HepG2 (cell line): ENCODE measurements at regions not wholly inside any gene's neighbourhood (a gene's known extent, or its start where the extent isn't known, plus 50 kb on each side); places are given as distances from the start of the nearest gene placed in this dataset.

Source experiments
- ARID2 ChIP-seq: sonication (generic); formaldehyde crosslinking; IDR thresholded peaks from 2 replicates; pipeline ENCODE4 v1.8.1; 2022; ENCODE audit warnings: mild to moderate bottlenecking, missing genetic modification reagents, borderline replicate concordance
- ARNTL ChIP-seq: sonication (generic); formaldehyde crosslinking; IDR thresholded peaks from 2 replicates; pipeline ENCODE4 v1.4.0; 2020; ENCODE audit warnings: mild to moderate bottlenecking, missing genetic modification reagents
- CAMTA2 ChIP-seq: sonication (generic); formaldehyde crosslinking; IDR thresholded peaks from 2 replicates; pipeline ENCODE4 v1.4.0; 2020; ENCODE audit warnings: mild to moderate bottlenecking, missing genetic modification reagents, borderline replicate concordance
- CHCHD3 ChIP-seq: sonication (generic); formaldehyde crosslinking; IDR thresholded peaks from 2 replicates; pipeline ENCODE4 v1.8.0; 2022; ENCODE audit warnings: mild to moderate bottlenecking, missing genetic modification reagents, moderate library complexity
- ETV5 ChIP-seq: IDR thresholded peaks from 2 replicates; pipeline ENCODE4 v1.6.1; 2018; ENCODE audit warnings: missing biosample characterization, missing genetic modification reagents, inconsistent platforms, borderline replicate concordance
- FIP1L1 ChIP-seq: fragments of 200-400 bp; formaldehyde crosslinking; IDR thresholded peaks from 2 replicates; pipeline ENCODE4 v1.6.1; 2018; ENCODE audit warnings: low read depth, mild to moderate bottlenecking, low read length, moderate library complexity, borderline replicate concordance; ENCODE audit not compliant: insufficient read depth
- FOXM1 ChIP-seq: sonication (generic); formaldehyde crosslinking; IDR thresholded peaks from 2 replicates; pipeline ENCODE4 v1.5.0; 2020; ENCODE audit warnings: missing genetic modification reagents
- PHF21A ChIP-seq: sonication (generic); formaldehyde crosslinking; IDR thresholded peaks from 2 replicates; pipeline ENCODE4 v1.5.0; 2020; ENCODE audit warnings: mild to moderate bottlenecking, missing genetic modification reagents
- PITX1 ChIP-seq: sonication (generic); formaldehyde crosslinking; IDR thresholded peaks from 2 replicates; pipeline ENCODE4 v1.5.1; 2020; ENCODE audit warnings: mild to moderate bottlenecking, missing genetic modification reagents
- REPIN1 ChIP-seq: sonication (generic); formaldehyde crosslinking; IDR thresholded peaks from 2 replicates; pipeline ENCODE4 v1.8.0; 2022; ENCODE audit warnings: missing genetic modification reagents, low read depth, mild to moderate bottlenecking, borderline replicate concordance
- ZKSCAN8 ChIP-seq: IDR thresholded peaks from 2 replicates; pipeline ENCODE4 v1.6.1; 2016; ENCODE audit warnings: borderline replicate concordance, missing genetic modification reagents, missing compliant biosample characterization
- ZMYM4 ChIP-seq: sonication (generic); formaldehyde crosslinking; IDR thresholded peaks from 2 replicates; pipeline ENCODE4 v1.8.1; 2023; ENCODE audit warnings: mild to moderate bottlenecking, missing genetic modification reagents
- ZNF136 ChIP-seq: sonication (generic); formaldehyde crosslinking; IDR thresholded peaks from 2 replicates; pipeline ENCODE4 v1.8.1; 2022; ENCODE audit warnings: low read depth, mild to moderate bottlenecking, moderate library complexity, missing genetic modification reagents
- ZNF224 ChIP-seq: sonication (generic); formaldehyde crosslinking; IDR thresholded peaks from 2 replicates; pipeline ENCODE4 v1.5.0; 2020; ENCODE audit warnings: mild to moderate bottlenecking, missing genetic modification reagents
- ZNF282 ChIP-seq: fragments of 450-650 bp; IDR thresholded peaks from 2 replicates; pipeline ENCODE4 v1.6.1; 2018; ENCODE audit not compliant: partially characterized antibody
- ZNF350 ChIP-seq: sonication (generic); formaldehyde crosslinking; IDR thresholded peaks from 2 replicates; pipeline ENCODE4 v1.4.0; 2020; ENCODE audit warnings: mild to moderate bottlenecking, low read depth, missing genetic modification reagents, borderline replicate concordance
- ZNF546 ChIP-seq: sonication (generic); formaldehyde crosslinking; conservative IDR thresholded peaks from 2 replicates; pipeline ENCODE4 v1.8.1; 2023; ENCODE audit warnings: mild to moderate bottlenecking, missing genetic modification reagents
- ZNF788 ChIP-seq: sonication (generic); formaldehyde crosslinking; IDR thresholded peaks from 2 replicates; pipeline ENCODE4 v1.5.0; 2020; ENCODE audit warnings: mild to moderate bottlenecking, missing genetic modification reagents, borderline replicate concordance
- TF ChIP-seq, protein P1 (sequence below): sonication (generic); formaldehyde crosslinking; IDR thresholded peaks from 2 replicates; pipeline ENCODE4 v1.4.0; 2020; ENCODE audit warnings: missing genetic modification reagents
- TF ChIP-seq, protein P2 (sequence below), 2 experiments: fragments of 450-650 bp in 1 of 2; sonication (generic) in 1 of 2; formaldehyde crosslinking; IDR thresholded peaks; 2 replicates each; pipeline versions ENCODE4 v1.5.0 to v1.8.0; 2020 to 2022; ENCODE audit warnings: mild to moderate bottlenecking in 1 of 2, missing genetic modification reagents in 1 of 2
- TF ChIP-seq, protein P3 (sequence below): IDR thresholded peaks from 2 replicates; pipeline ENCODE4 v1.6.1; 2012; ENCODE audit warnings: low read depth, low read length, improper control_type of control experiment
- TF ChIP-seq, protein P4 (sequence below): sonication (generic); formaldehyde crosslinking; IDR thresholded peaks from 2 replicates; pipeline ENCODE4 v1.4.0; 2020; ENCODE audit warnings: missing genetic modification reagents

DNA sequence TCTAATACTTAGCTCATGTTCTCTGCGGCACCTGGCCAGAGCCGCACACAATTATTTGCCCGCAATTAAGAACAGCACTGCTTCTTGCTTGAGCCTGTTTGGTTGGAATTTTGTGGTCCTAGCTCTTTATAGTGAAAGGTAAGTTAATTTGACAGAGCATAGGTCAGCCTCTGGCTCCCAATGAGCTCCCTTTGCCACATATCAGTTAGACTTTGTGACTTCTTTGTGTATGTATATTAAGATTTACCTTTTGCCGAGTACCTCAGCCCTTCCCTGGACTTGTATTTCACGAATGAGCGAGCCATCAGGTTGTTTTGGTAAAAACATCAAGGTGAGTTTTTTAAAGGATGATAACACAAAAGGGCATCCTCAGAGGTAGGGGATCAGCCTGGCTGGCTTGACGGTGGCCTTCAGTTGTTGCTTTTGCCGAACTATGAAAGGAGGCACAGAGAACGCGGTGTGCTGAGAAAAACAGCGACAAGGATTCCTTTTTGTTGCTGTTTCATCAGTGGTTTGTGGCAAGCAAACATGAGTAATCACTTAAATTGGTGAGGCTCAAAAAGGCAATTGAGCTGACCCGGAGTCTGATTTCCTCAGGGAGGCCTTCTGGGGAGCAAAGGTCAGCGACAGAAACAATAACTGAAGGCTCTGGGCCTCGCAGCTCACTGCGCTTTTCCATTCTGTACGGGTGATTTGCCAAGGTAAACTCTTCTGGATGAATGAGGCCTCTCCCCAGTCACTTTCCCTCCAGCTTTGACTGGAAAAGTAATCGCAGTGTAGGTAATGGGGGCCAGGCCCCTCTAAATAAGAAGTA is 163.6 kb downstream of the HS3ST3A1 start (continued):
- TF ChIP-seq, protein P1, sequence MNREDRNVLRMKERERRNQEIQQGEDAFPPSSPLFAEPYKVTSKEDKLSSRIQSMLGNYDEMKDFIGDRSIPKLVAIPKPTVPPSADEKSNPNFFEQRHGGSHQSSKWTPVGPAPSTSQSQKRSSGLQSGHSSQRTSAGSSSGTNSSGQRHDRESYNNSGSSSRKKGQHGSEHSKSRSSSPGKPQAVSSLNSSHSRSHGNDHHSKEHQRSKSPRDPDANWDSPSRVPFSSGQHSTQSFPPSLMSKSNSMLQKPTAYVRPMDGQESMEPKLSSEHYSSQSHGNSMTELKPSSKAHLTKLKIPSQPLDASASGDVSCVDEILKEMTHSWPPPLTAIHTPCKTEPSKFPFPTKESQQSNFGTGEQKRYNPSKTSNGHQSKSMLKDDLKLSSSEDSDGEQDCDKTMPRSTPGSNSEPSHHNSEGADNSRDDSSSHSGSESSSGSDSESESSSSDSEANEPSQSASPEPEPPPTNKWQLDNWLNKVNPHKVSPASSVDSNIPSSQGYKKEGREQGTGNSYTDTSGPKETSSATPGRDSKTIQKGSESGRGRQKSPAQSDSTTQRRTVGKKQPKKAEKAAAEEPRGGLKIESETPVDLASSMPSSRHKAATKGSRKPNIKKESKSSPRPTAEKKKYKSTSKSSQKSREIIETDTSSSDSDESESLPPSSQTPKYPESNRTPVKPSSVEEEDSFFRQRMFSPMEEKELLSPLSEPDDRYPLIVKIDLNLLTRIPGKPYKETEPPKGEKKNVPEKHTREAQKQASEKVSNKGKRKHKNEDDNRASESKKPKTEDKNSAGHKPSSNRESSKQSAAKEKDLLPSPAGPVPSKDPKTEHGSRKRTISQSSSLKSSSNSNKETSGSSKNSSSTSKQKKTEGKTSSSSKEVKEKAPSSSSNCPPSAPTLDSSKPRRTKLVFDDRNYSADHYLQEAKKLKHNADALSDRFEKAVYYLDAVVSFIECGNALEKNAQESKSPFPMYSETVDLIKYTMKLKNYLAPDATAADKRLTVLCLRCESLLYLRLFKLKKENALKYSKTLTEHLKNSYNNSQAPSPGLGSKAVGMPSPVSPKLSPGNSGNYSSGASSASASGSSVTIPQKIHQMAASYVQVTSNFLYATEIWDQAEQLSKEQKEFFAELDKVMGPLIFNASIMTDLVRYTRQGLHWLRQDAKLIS (CRISPR knock-in tag): no peak
- TF ChIP-seq CHCHD3 (no peak), FIP1L1 (no peak), ZNF788 (CRISPR knock-in tag) (peak; percentile 80; the same call in 1 of the 2 replicates), CAMTA2 (CRISPR knock-in tag) (no peak), ZNF136 (CRISPR knock-in tag) (no peak), REPIN1 (peak; percentile 45), PHF21A (peak; percentile 90), ZNF546 (CRISPR knock-in tag) (0 out of 2 replicates have a peak, but pooled peaks have one; percentile 48), ZNF224 (CRISPR knock-in tag) (no peak), ETV5 (CRISPR knock-in tag) (peak; percentile 33; the same call in 1 of the 2 replicates), ARNTL (CRISPR knock-in tag) (peak; percentile 69; the same call in 1 of the 2 replicates), ZKSCAN8 (CRISPR knock-in tag) (peak; percentile 64; the same call in 1 of the 2 replicates), ZNF350 (CRISPR knock-in tag) (peak; percentile 80), FOXM1 (CRISPR knock-in tag) (no peak), ZNF282 (no peak), ZMYM4 (peak; percentile 75), PITX1 (CRISPR knock-in tag) (peak; percentile 39; the same call in 1 of the 2 replicates), ARID2 (CRISPR knock-in tag) (no peak)
- TF ChIP-seq, protein P2, sequence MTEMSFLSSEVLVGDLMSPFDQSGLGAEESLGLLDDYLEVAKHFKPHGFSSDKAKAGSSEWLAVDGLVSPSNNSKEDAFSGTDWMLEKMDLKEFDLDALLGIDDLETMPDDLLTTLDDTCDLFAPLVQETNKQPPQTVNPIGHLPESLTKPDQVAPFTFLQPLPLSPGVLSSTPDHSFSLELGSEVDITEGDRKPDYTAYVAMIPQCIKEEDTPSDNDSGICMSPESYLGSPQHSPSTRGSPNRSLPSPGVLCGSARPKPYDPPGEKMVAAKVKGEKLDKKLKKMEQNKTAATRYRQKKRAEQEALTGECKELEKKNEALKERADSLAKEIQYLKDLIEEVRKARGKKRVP (CRISPR knock-in tag; IDR thresholded peaks at IDR 0.05): peak in 1 of 2 experiments; percentile 92; a peak in 2 of 4 replicates
- TF ChIP-seq, protein P3, sequence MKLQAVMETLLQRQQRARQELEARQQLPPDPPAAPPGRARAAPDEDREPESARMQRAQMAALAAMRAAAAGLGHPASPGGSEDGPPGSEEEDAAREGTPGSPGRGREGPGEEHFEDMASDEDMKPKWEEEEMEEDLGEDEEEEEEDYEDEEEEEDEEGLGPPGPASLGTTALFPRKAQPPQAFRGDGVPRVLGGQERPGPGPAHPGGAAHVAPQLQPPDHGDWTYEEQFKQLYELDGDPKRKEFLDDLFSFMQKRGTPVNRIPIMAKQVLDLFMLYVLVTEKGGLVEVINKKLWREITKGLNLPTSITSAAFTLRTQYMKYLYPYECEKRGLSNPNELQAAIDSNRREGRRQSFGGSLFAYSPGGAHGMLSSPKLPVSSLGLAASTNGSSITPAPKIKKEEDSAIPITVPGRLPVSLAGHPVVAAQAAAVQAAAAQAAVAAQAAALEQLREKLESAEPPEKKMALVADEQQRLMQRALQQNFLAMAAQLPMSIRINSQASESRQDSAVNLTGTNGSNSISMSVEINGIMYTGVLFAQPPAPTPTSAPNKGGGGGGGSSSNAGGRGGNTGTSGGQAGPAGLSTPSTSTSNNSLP: peak; percentile 90
- TF ChIP-seq, protein P4, sequence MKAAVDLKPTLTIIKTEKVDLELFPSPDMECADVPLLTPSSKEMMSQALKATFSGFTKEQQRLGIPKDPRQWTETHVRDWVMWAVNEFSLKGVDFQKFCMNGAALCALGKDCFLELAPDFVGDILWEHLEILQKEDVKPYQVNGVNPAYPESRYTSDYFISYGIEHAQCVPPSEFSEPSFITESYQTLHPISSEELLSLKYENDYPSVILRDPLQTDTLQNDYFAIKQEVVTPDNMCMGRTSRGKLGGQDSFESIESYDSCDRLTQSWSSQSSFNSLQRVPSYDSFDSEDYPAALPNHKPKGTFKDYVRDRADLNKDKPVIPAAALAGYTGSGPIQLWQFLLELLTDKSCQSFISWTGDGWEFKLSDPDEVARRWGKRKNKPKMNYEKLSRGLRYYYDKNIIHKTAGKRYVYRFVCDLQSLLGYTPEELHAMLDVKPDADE (CRISPR knock-in tag): no peak
